ENCODE measurements at regions not wholly inside any gene's neighbourhood (a gene's known extent, or its start where the extent isn't known, plus 50 kb on each side); places are given as distances from the start of the nearest gene placed in this dataset.

DNA sequence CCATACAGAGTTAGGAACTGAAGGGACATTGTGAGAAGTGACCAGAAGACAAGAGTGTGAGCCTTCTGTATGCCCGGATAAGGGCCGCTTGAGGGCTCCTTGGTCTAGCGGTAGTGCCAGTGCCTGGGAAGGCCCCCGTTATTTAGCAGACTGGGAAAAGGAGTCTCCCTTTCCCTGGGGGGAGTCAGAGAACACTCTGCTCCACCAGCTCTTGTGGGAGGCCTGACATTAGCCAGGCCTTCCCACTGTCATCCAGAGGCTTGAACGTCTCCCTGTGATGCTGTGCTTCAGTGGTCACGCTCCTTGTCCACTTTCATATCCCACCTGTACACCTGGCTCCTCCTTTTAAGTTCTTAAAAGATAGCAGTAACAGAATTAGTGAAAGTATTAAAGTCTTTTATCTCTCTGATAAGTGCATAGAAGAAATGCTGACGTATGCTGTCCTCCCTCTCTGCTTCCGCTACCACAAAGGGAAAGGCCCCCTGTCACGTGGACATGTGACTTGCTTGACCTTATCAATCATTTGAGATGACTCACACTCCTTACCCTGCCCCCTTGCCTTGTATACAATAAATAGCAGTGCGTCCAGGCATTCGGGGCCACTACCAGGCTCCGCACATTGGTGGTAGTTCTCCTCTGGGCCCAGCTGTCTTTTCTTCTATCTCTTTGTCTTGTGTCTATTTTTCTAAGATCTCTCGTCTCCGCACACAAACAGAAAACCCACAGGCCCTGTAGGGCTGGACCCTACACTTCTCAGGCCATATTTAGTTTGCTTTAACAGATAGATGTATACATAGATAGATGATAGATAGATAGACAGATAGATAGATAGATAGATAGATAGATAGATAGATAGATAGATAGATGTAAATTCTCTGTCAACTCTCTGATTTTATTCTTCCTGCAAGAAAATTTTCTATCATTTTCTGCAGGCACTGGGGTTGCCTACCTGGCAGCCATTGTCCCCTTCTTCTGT lies 131.5 kb upstream of the JCAD start:
- in situ Hi-C loops (cut with HindIII; ENCODE audit: low sequenced_read_pairs): no loop called here
- no peak overlapping the region for H3K4me3 ChIP-seq (ENCODE audit: low read depth, low read length)
- TF ChIP-seq, protein P1, sequence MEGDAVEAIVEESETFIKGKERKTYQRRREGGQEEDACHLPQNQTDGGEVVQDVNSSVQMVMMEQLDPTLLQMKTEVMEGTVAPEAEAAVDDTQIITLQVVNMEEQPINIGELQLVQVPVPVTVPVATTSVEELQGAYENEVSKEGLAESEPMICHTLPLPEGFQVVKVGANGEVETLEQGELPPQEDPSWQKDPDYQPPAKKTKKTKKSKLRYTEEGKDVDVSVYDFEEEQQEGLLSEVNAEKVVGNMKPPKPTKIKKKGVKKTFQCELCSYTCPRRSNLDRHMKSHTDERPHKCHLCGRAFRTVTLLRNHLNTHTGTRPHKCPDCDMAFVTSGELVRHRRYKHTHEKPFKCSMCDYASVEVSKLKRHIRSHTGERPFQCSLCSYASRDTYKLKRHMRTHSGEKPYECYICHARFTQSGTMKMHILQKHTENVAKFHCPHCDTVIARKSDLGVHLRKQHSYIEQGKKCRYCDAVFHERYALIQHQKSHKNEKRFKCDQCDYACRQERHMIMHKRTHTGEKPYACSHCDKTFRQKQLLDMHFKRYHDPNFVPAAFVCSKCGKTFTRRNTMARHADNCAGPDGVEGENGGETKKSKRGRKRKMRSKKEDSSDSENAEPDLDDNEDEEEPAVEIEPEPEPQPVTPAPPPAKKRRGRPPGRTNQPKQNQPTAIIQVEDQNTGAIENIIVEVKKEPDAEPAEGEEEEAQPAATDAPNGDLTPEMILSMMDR (IDR thresholded peaks at IDR 0.05; ENCODE audit: low read depth, low read length): no peak
- no peak for DNase-seq (ENCODE audit: low read depth, low spot score)

DNA sequence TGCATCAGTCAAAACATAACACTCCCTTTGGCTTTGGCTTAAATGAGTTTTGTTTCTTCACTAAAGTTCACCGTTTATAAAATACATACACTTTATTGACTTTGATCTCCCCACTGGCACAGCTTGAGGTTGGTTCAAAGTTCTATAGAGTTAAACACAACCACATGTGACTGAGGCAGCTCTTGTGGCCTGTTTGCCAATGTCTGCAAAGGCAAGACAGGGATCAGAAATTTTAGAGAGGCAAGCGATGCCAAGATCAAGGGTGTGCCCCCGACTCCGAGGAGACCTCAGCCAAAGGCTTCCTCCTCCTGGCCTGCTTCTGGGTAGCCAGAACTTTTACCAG lies 129.8 kb upstream of the JCAD start:
- in situ Hi-C loops (cut with HindIII; ENCODE audit: low sequenced_read_pairs): no loop called here

DNA sequence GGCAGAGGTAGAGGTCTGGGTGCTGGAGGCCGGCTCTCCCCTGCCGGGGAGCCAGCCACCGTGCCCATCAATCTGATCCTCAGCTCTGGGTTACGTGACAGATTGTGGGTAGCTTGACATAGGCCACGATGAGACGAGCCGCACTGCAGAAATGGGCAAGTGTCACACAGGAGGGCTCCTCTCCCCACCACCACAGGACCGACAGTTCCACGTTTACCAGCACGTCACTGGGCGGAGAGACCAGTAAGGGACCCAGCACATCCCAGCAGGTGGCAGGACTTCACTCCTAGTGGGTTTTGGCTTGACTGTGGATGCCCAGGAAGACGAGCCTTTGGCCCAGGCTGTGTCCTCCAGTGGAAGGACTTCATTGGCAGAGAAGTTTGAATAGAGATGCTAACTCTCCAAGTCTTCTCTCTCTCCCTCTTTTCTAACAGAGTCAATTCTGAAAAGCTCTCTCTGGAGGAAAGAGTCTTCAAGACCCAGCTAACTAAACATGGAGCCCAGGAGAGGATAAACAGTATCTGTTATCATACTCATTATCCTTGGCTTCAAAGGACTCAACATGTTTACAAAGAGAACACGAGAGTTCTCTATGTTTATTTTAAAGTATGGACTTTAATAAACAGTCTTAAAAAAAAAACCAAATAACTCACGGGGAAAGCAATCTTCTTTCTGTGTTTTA lies 129.3 kb upstream of the JCAD start:
- TF ChIP-seq, protein P1 (IDR thresholded peaks at IDR 0.05; ENCODE audit: low read depth, low read length): no peak
- no peak overlapping the region for H3K4me3 ChIP-seq (ENCODE audit: low read depth, low read length)
- no peak for DNase-seq (ENCODE audit: low read depth, low spot score)
- in situ Hi-C loops (cut with HindIII; ENCODE audit: low sequenced_read_pairs): no loop called here

More for the DNA sequence above, 129.8 kb upstream of the JCAD start:
- TF ChIP-seq, protein P1 (IDR thresholded peaks at IDR 0.05; ENCODE audit: low read depth, low read length): no peak
- peak; percentile 38 for DNase-seq (ENCODE audit: low read depth, low spot score)
- H3K4me3 ChIP-seq (ENCODE audit: low read depth, low read length): no peak overlapping the region

DNA sequence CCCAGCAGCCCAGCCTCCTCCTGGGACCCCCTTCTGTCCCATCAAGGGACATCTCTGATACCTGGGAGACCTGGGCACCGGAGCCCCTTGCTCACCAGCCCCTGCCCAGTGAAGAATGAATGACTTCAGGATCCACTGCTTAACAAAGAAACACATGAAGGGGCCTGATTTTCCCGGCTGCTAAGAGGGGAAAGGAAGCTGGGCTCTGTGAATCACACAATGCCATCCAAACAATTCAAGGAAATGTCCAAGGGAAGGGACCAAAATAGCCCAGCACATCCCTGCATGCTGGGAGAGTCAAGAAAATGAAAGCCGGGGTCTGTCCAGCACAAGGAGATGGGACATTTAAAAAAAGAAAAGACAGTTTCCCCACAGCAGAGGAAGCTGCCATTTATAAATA lies 128.7 kb upstream of the JCAD start:
- TF ChIP-seq, protein P1 (IDR thresholded peaks at IDR 0.05; ENCODE audit: low read depth, low read length): no peak
- DNase-seq (ENCODE audit: low read depth, low spot score): no peak
- in situ Hi-C loops (cut with HindIII; ENCODE audit: low sequenced_read_pairs): no loop called here
- H3K4me3 ChIP-seq (ENCODE audit: low read depth, low read length): no peak overlapping the region

DNA sequence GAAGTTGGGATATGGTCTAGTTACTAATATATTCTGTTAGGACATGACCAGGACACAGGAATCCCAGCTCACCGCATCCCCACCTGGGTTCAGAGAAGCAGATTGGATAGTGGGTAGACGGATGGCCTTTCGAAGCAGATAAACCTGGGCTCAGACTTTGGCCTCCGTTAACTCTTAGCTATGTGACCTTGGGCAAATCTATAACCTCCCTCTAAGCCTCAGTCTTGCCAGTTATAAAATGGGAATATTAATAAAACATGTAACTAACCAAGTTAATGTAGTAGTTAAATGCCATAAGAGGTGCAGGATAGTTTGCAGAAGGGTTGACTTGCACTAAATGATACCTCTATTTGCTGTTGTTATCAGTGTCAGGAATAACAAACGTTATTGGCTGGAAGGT lies 127.6 kb upstream of the JCAD start:
- in situ Hi-C loops (cut with HindIII; ENCODE audit: low sequenced_read_pairs): no loop called here
- no peak for DNase-seq (ENCODE audit: low read depth, low spot score)
- TF ChIP-seq, protein P1 (IDR thresholded peaks at IDR 0.05; ENCODE audit: low read depth, low read length): no peak
- H3K4me3 ChIP-seq (ENCODE audit: low read depth, low read length): no peak overlapping the region

DNA sequence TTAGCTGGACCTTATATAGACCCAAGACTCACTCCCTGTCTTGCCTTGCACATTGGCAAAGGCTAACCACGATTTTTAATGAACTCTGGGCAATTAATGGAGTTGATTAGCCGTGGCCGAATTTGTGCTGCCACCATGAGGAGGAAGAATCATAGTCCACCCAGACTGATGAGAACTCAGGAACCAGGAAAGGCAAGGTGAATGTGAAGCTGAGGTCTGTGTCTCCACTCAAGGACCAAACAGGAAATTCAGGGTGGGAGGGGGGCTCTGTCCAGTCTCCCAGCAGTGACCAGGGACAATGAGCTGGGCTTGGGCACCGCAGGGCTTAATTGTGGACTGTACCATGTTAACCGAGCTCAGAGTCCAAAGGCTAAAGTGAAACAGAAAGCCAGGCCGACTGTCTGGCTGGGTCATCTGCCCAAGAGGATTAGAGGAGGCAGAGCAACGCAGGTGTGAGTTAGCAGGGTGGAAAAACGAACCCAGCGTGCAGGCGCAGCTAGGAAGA lies 127.0 kb upstream of the JCAD start:
- TF ChIP-seq, protein P1 (IDR thresholded peaks at IDR 0.05; ENCODE audit: low read depth, low read length): peak; percentile 41
- H3K4me3 ChIP-seq (ENCODE audit: low read depth, low read length): no peak overlapping the region
- in situ Hi-C loops (cut with HindIII; ENCODE audit: low sequenced_read_pairs): no loop called here
- no peak for DNase-seq (ENCODE audit: low read depth, low spot score)
